ENCODE measurements at regions not wholly inside any gene's neighbourhood (a gene's known extent, or its start where the extent isn't known, plus 50 kb on each side); places are given as distances from the start of the nearest gene placed in this dataset.
"Not testable (repeated sequence)": the region's sequence is repeated elsewhere in the genome, so short reads cannot be mapped to it uniquely, and the experiment has no call there.

GRCh38 chr5:136615251-136616119 is 250.1 kb upstream of the TRPC7 start:
- no peak for DNase-seq

- no peak for DNase-seq
These were observed 247.9 kb upstream of the TRPC7 start for GRCh38 chr5:136613230-136613629.

GRCh38 chr5:136605638-136606037 is 240.3 kb upstream of the TRPC7 start:
- DNase-seq: no peak

- DNase-seq: no peak
These were observed 235.0 kb upstream of the TRPC7 start for GRCh38 chr5:136600306-136600705.

GRCh38 chr5:136598802-136599404 is 233.6 kb upstream of the TRPC7 start:
- no peak for DNase-seq

DNA sequence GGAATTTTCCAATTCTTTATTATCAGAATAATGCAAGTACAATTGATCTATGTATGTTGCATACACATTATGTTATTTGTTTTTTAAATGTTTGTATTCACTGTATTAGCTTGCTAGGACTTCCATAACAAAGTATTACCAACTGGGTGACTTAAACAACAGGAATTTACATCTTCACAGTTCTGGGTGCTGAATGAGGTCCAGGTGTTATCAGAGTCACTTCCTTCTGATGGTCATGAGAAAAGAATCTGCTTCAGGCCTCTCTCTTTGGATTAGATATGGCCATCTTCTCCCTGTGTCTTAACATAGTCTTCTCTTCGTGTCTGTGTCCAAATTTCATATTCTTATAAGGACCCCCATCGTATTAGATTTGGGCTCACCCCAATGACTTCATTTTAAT is 229.1 kb upstream of the TRPC7 start:
- DNase-seq: no peak

DNA sequence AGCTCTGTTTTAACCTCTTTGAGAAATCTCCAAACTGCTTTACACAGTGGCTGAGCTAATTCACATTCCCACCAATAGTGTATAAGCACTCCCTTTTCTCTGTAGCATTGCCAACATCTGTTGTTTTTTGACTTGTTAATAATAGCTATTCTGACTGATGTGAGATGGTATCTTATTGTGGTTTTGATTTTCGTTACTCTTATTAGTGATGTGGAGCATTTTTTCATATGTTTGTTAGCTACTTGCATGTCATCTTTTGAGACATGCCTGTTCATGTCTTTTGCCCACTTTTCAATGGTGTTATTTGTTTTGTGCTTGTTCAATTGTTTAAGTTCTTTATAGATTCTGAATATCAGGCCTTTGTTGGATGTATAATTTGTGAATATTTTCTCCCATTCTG is 225.2 kb upstream of the TRPC7 start:
- no peak for DNase-seq

DNA sequence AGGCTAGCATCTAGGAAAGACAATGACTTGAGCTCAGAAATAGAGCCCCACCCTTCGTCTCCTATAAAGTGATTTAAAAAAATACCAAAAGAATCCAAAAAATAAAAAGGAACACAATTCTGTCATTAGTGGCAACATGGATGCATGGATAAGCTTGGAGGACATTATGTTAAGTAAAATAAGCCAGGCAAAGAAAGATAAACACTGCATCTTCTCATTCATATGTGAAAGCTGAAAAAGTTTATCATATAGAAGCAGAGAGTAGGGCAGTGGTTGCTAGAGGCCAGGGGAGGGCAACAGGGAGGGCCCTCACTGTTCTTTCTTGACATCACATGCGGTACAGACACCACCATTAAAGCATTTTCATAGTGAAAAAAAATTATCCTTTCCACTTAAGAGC is 220.9 kb upstream of the TRPC7 start:
- DNase-seq: no peak

- no peak for DNase-seq
These were observed 219.1 kb upstream of the TRPC7 start for GRCh38 chr5:136584474-136584873.

- DNase-seq: no peak
These were observed 213.9 kb upstream of the TRPC7 start for GRCh38 chr5:136579238-136579637.

DNA sequence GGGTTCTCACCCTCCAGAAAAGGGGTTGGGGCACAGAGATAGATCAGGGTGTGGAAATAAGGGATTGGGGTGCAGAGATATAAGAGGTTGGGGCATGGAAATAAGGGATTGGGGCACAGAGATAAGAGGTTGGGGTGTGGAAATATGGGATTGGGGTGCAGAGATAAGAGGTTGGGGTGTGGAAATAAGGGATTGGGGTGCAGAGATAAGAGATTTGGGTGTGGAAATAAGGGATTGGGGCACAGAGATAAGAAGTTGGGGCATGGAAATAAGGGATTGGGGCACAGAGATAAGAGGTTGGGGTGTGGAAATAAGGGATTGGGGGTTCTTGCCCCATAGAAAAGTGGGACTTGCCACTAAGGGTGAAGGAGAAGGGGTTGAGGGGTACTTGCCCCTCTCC is 204.5 kb upstream of the TRPC7 start:
- DNase-seq: not testable (repeated sequence)

DNA sequence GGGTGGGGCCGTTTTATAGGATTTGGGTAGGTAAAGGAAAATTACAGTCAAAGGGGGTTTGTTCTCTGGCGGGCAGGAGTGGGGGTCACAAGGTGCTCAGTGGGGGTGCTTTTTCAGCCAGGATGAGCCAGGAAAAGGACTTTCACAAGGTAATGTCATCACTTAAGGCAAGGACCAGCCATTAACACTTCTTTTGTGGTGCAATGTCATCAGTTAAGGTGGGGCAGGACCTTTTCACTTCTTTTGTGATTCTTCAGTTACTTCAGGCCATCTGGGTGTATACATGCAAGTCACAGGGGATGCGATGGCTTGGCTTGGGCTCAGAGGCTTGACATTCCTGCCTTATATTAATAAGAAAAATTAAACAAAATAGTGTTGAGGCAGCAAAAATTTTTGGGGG is 200.1 kb upstream of the TRPC7 start:
- DNase-seq: not testable (repeated sequence)

- DNase-seq: not testable (repeated sequence)
These were observed 199.7 kb upstream of the TRPC7 start for GRCh38 chr5:136565050-136565449.

DNA sequence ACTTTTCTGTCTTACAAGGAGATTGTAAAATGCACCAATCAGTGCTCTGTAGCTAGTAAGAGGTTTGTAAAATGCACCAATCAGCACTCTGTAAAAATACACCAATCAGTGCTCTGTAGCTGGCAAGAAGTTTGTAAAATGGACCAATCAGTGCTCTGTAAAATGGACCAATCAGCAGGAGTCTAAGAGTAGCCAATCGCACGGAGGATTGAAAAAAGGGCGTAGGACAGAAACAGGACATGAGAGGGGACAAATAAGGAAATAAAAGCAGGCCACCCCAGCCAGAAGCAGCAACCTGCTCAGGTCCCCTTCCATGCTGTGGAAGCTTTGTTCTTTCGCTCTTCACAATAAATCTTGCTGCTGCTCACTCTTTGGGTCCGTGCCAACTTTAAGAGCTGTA is 199.1 kb upstream of the TRPC7 start:
- not testable (repeated sequence) for DNase-seq

GRCh38 chr5:136563489-136563888 is 198.1 kb upstream of the TRPC7 start:
- DNase-seq: no peak

- DNase-seq: no peak
These were observed 194.8 kb upstream of the TRPC7 start for GRCh38 chr5:136560126-136560525.

- no peak for DNase-seq
These were observed 194.3 kb upstream of the TRPC7 start for GRCh38 chr5:136559651-136560050.

DNA sequence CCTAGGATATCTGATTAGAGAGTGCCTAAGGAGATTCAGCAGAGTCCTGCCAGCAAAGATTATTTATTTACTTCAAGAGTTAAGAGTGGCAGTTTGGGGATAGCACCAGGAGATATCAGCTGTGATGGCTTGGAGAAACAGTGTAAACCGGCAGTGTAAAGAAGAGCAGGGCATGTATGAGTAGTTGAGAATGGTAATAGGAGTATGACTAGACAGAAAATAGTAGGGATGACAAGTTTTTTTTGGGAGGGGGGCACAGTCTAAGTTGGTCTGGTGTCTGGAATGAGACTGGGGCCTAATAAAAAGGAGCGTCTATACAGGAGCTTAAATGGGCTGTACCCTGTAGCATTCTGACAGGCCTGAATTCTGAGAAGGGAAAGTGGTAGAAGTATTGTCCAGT is 181.8 kb upstream of the TRPC7 start:
- DNase-seq: not testable (repeated sequence)

GRCh38 chr5:136546441-136546840 is 181.1 kb upstream of the TRPC7 start:
- not testable (repeated sequence) for DNase-seq

- DNase-seq: not testable (repeated sequence)
These were observed 179.7 kb upstream of the TRPC7 start for GRCh38 chr5:136545031-136545430.

- no peak for DNase-seq
These were observed 173.2 kb upstream of the TRPC7 start for GRCh38 chr5:136538534-136538933.

DNA sequence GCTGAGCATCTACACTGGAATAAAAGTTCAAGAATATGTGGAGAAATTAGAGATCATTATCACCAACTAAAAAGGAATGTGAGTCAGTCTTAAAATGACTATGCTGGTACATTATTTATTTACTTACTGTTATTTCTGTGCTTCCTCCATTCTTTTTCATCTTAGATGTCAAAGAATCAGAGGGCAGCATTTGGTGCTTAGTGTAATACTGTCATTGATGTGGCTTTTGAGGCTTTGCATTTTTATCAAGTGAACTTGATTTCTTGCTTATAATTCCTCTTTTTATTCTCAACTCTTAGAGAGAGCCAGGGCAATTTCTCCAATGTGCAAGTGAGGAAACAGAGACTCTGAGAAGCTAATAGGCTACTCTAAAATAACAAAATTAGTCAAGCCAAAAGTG is 163.7 kb upstream of the TRPC7 start:
- no peak for DNase-seq

DNA sequence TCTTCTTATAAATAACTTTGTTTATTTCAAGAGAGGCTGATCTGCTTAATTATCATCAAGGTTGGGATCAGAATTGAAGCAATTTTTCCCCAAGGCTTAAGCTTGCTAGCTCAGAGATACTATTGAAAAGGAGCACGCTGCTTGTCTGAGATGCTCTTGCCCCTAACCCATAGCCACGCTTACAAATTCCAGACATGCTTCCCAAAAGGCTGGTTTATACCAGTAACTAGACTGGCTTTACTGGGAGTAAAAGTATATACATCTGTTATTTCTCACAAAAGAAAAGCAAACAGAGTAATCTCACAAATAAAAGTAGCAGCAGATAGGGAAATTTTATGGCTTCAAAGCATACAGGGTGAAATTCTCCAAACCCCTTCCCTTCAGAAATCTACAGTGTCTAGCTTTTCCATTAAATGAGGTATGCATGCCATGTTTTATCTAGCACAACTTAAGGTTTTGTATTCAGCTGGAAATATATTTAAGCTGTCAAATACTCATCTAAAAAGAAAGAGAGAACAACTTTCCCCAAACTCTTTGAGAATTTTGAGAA is 163.2 kb upstream of the TRPC7 start:
- DNase-seq: no peak

- DNase-seq: no peak
These were observed 162.0 kb upstream of the TRPC7 start for GRCh38 chr5:136527311-136527710.
